CD4-positive, alpha-beta T cell treated with Interleukin-1 beta for 1 hour (primary cell): ENCODE measurements at regions not wholly inside any gene's neighbourhood (a gene's known extent, or its start where the extent isn't known, plus 50 kb on each side); places are given as distances from the start of the nearest gene placed in this dataset.

ENCODE experiments used
- DNase-seq, 2 donors: peaks; one replicate each; pipeline ENCODE4 v3.0.0-alpha.2; 2020 to 2022

GRCh38 chr1:184919892-184920291 is 54.4 kb downstream of the NIBAN1 start:
- DNase-seq = no peak

- no peak for DNase-seq
Measured at GRCh38 chr1:184915463-184916090, 58.7 kb downstream of the NIBAN1 start.

GRCh38 chr1:184914149-184914548 is 60.2 kb downstream of the NIBAN1 start:
- DNase-seq = no peak

- no peak for DNase-seq
Measured at GRCh38 chr1:184912392-184912791, 61.9 kb downstream of the NIBAN1 start.

GRCh38 chr1:184911830-184912229 is 62.5 kb downstream of the NIBAN1 start:
- DNase-seq = no peak

GRCh38 chr1:184911103-184911745 is 63.1 kb downstream of the NIBAN1 start:
- DNase-seq = no peak

GRCh38 chr1:184910691-184911091 is 63.6 kb downstream of the NIBAN1 start:
- no peak for DNase-seq

- no peak for DNase-seq
Measured at GRCh38 chr1:184910005-184910404, 64.3 kb downstream of the NIBAN1 start.

GRCh38 chr1:184909019-184909418 is 65.3 kb downstream of the NIBAN1 start:
- DNase-seq = no peak

GRCh38 chr1:184908506-184908905 is 65.8 kb downstream of the NIBAN1 start:
- no peak for DNase-seq

- DNase-seq = no peak
Measured at GRCh38 chr1:184907500-184907899, 66.8 kb downstream of the NIBAN1 start.

GRCh38 chr1:184906761-184907160 is 67.5 kb downstream of the NIBAN1 start:
- DNase-seq = no peak

- DNase-seq = no peak
Measured at GRCh38 chr1:184905601-184906322, 68.5 kb downstream of the NIBAN1 start.

- no peak for DNase-seq
Measured at GRCh38 chr1:184903111-184903692, 71.1 kb downstream of the NIBAN1 start.

- DNase-seq = no peak
Measured at GRCh38 chr1:184900507-184900906, 73.8 kb downstream of the NIBAN1 start.

- no peak for DNase-seq
Measured at GRCh38 chr1:184896000-184896399, 78.3 kb downstream of the NIBAN1 start.

- no peak for DNase-seq
Measured at GRCh38 chr1:184895086-184895485, 79.2 kb downstream of the NIBAN1 start.

- DNase-seq = no peak
Measured at GRCh38 chr1:184893695-184894094, 80.6 kb downstream of the NIBAN1 start.

- peak in 1 of 2 donors; percentile 39 for DNase-seq
Measured at GRCh38 chr1:184892116-184892515, 82.2 kb downstream of the NIBAN1 start.

GRCh38 chr1:184891440-184891839 is 82.9 kb downstream of the NIBAN1 start:
- DNase-seq = no peak

GRCh38 chr1:184890539-184890973 is 83.8 kb downstream of the NIBAN1 start:
- peak; percentile 58 to 79 for DNase-seq

- DNase-seq = no peak
Measured at GRCh38 chr1:184889902-184890301, 84.4 kb downstream of the NIBAN1 start.

GRCh38 chr1:184889166-184889565 is 85.1 kb downstream of the NIBAN1 start:
- DNase-seq = no peak

GRCh38 chr1:184888505-184888904 is 85.8 kb downstream of the NIBAN1 start:
- no peak for DNase-seq
